ENCODE measurements at regions not wholly inside any gene's neighbourhood (a gene's known extent, or its start where the extent isn't known, plus 50 kb on each side); places are given as distances from the start of the nearest gene placed in this dataset.

DNA sequence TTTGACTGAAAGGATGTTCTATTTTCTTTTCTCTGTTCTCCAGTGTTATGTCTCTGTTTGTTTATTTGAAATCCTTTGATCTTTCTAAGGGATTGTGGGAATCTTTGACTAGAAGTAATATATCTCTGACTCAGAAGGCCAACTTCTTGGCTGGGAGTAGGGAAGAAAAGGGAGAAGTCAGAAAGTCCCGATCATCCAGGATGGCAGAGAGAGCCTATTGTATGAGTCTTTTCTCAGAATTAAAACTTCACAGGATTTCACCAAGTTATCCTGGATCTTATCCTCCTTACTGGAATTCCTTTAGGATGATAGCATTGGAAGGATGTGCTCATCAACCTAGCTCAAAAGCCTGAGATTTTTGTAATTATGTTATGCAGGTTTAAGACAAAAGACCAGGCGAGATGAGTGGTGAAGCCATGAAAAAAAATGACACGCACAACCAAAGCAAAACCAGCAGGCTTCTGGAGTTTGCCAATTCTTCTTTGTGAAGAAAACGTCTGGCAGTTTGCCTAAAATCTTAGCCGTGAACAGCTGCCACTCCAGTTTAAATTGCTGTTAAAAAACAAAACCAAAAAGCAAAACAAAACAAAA, 383.6 kb upstream of the SMIM21 start:
- Histone ChIP-seq H3K27ac (peak overlapping the region; percentile 6; the same call in 1 of the 2 replicates), H3K4me3 (peak overlapping the region; percentile 23), H3K9me3 (replicated peaks) (no peaks in the 10 kb centered on the region), H3K4me1 (peaks cover 3% of the 10 kb centered on the region), H3K36me3 (no peaks in the 10 kb centered on the region), H3K27me3 (no peaks in the 10 kb centered on the region)
- peak; percentile 11 to 52 for DNase-seq

DNA sequence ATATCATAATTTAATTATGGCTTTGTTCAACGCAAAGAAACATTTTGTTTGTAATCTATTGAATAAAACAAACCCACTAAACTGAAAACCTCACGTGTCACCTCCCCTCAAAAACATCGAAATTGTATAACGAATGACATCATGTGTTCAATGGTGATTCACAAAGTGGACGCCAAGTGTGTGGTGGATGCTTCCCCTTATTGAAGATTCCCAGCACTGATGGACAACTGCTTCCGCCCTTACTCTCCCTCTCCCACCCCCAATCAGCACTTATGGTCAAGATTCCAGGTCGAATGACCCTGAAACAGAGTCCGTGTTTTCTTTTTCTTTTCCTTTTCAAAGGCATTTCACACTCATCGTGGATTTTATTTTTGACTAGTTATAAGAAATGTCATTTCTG, 383.0 kb upstream of the SMIM21 start:
- H3K4me1 ChIP-seq: peaks cover 3% of the 10 kb centered on the region
- H3K4me3 ChIP-seq: peak overlapping the region; percentile 23
- H3K27me3 ChIP-seq: no peaks in the 10 kb centered on the region
- no peaks in the 10 kb centered on the region for H3K9me3 ChIP-seq (replicated peaks)
- 0 out of 2 replicates have a peak overlapping the region, but pooled peaks have one; percentile 6 for H3K27ac ChIP-seq
- no peaks in the 10 kb centered on the region for H3K36me3 ChIP-seq
- DNase-seq: peak in 1 of 2 experiments; percentile 16

DNA sequence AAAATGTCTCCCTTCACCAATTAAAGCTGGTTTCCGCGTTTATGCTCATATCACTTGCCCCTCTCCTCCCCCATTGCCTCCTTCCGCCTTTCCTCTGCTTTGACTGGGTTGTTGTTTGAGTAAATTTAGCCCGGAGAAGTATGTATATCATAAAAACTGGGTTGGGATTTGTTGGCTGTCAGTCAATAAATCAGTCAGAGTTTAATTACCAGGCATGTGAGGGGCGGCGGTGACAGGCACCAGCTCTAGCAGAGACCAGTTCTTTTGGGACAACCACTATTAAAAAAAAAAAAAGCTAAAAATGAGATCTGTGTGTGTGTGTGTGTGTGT, 382.4 kb upstream of the SMIM21 start:
- DNase-seq: no peak
- no peaks in the 10 kb centered on the region for H3K9me3 ChIP-seq (replicated peaks)
- H3K27ac ChIP-seq: no peak overlapping the region
- H3K27me3 ChIP-seq: no peaks in the 10 kb centered on the region
- no peaks in the 10 kb centered on the region for H3K36me3 ChIP-seq
- H3K4me3 ChIP-seq: no peak overlapping the region
- peaks cover 3% of the 10 kb centered on the region for H3K4me1 ChIP-seq

- H3K27me3 ChIP-seq: no peaks in the 10 kb centered on the region
- H3K4me3 ChIP-seq: no peak overlapping the region
- no peaks in the 10 kb centered on the region for H3K36me3 ChIP-seq
- peaks cover 3% of the 10 kb centered on the region for H3K4me1 ChIP-seq
- H3K27ac ChIP-seq: no peak overlapping the region
- DNase-seq: no peak
- no peaks in the 10 kb centered on the region for H3K9me3 ChIP-seq (replicated peaks)
Measured at GRCh38 chr18:75809151-75809925, 381.8 kb upstream of the SMIM21 start.

DNA sequence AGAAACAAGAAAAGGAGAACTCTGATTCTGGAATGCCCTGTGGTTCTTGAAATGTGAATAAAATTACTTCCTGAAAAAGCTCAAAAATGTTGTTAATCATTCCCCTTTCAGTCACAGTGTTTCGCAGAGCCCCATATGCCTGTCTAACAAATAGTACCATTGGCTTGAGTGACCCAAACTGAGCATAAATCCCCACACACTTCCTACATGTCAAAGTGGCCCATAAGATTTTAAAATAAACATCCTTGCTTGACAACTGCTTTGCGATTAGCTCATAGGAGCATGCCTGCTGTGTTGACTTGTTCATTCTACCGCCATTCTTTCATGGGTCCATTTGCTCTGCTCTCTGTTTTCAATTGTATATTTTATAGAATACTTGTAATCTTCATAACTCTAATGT, 377.8 kb upstream of the SMIM21 start:
- no peak overlapping the region for H3K27ac ChIP-seq
- no peaks in the 10 kb centered on the region for H3K27me3 ChIP-seq
- no peaks in the 10 kb centered on the region for H3K9me3 ChIP-seq (replicated peaks)
- H3K4me1 ChIP-seq: no peaks in the 10 kb centered on the region
- DNase-seq: no peak
- no peak overlapping the region for H3K4me3 ChIP-seq
- H3K36me3 ChIP-seq: no peaks in the 10 kb centered on the region

DNA sequence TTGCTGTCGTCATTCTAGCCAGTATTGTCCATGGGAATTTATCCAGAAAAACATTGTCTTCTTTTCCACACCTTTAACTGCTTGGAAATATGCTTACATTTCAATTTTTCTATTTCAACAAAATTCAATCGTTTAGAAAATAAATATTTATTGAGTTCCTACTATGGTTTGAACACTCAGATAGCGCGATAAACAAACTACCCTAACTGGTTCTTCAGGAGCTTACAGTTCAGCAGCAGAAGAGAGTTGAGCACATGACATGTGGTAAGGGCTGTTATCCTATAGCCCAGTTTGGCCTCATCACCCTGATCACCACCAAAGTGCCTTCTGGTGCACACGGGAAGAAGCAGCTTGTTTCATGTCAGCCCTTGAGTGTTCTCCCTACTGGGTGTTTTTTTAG, 375.2 kb upstream of the SMIM21 start:
- H3K4me1 ChIP-seq: no peaks in the 10 kb centered on the region
- H3K9me3 ChIP-seq (replicated peaks): no peaks in the 10 kb centered on the region
- H3K27ac ChIP-seq: no peak overlapping the region
- H3K4me3 ChIP-seq: no peak overlapping the region
- DNase-seq: no peak
- no peaks in the 10 kb centered on the region for H3K36me3 ChIP-seq
- no peaks in the 10 kb centered on the region for H3K27me3 ChIP-seq

DNA sequence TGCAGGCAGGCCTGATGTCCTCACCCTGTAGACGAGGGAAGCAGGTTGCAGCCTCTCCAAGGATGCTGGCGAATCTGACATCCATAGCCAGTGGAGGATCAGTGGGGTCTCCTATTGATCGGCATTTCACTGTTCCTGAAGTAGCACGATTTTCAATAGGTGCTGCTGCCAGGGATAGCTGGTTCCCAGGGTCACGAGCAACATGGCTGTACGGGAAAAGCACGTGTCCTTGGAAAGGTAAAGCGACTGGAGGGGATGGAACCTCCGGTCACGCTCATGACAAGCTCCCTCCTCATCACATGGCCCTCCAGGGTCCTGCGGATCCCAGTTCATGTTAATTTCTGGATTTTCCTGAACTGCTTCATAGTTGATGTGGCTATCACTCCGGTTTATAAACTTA, 373.7 kb upstream of the SMIM21 start:
- DNase-seq: no peak
- no peaks in the 10 kb centered on the region for H3K4me1 ChIP-seq
- H3K27ac ChIP-seq: no peak overlapping the region
- no peaks in the 10 kb centered on the region for H3K36me3 ChIP-seq
- H3K4me3 ChIP-seq: no peak overlapping the region
- H3K9me3 ChIP-seq (replicated peaks): no peaks in the 10 kb centered on the region
- no peaks in the 10 kb centered on the region for H3K27me3 ChIP-seq

GRCh38 chr18:75800331-75800648, 372.8 kb upstream of the SMIM21 start:
- H3K9me3 ChIP-seq (replicated peaks): no peaks in the 10 kb centered on the region
- H3K4me1 ChIP-seq: no peaks in the 10 kb centered on the region
- no peak overlapping the region for H3K27ac ChIP-seq
- H3K36me3 ChIP-seq: no peaks in the 10 kb centered on the region
- H3K27me3 ChIP-seq: no peaks in the 10 kb centered on the region
- no peak overlapping the region for H3K4me3 ChIP-seq
- no peak for DNase-seq

- DNase-seq: no peak
- Histone ChIP-seq H3K27me3 (no peaks in the 10 kb centered on the region), H3K4me1 (no peaks in the 10 kb centered on the region), H3K4me3 (no peak overlapping the region), H3K9me3 (replicated peaks) (no peaks in the 10 kb centered on the region), H3K27ac (no peak overlapping the region), H3K36me3 (no peaks in the 10 kb centered on the region)
Measured at GRCh38 chr18:75799449-75800330, 372.2 kb upstream of the SMIM21 start.

DNA sequence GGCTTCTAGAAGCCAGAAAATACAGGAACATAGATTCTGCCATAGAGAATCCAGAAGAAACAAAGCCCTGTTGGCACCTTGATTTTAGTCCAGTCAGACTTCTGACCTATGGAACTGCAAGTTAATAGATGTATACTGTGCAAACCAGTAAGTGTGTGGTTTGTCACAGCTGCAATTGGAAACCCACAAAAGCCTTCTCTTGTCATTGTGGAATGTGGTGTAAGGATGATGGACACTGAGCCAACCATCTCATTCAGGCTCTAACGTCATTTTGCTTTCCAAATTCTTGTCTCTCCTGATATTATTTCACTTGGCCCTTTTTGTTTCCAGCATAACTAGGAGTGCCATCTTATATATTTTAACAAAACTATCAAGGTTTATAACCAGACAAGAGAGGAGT, 369.5 kb upstream of the SMIM21 start:
- H3K4me1 ChIP-seq: no peaks in the 10 kb centered on the region
- H3K27me3 ChIP-seq: no peaks in the 10 kb centered on the region
- H3K36me3 ChIP-seq: no peaks in the 10 kb centered on the region
- H3K4me3 ChIP-seq: no peak overlapping the region
- H3K27ac ChIP-seq: no peak overlapping the region
- no peaks in the 10 kb centered on the region for H3K9me3 ChIP-seq (replicated peaks)
- no peak for DNase-seq

DNA sequence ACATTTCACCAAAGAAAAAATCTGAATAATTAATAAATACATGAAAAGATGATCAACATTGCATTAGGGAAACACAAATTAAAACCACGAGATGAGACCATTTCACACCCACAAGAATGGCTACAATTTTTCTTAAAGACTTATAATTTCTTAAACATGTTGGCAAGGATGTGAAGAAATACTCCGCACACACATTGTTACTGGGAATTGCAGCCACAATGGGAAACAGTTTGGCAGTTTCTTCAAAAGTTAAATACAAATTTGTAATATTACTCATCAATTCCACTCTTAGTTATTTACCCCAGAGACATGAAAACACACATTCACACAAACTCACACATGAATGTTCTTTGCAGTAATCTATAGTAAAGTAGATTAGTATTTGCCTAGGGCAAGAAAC, 363.3 kb upstream of the SMIM21 start:
- Histone ChIP-seq H3K27ac (no peak overlapping the region), H3K4me1 (no peaks in the 10 kb centered on the region), H3K36me3 (no peaks in the 10 kb centered on the region), H3K9me3 (replicated peaks) (no peaks in the 10 kb centered on the region), H3K4me3 (no peak overlapping the region), H3K27me3 (no peaks in the 10 kb centered on the region)
- DNase-seq: no peak

- Histone ChIP-seq H3K27ac (no peak overlapping the region), H3K36me3 (no peaks in the 10 kb centered on the region), H3K4me1 (no peaks in the 10 kb centered on the region), H3K27me3 (no peaks in the 10 kb centered on the region), H3K4me3 (no peak overlapping the region), H3K9me3 (replicated peaks) (no peaks in the 10 kb centered on the region)
- DNase-seq: no peak
Measured at GRCh38 chr18:75790111-75790510, 362.6 kb upstream of the SMIM21 start.

- Histone ChIP-seq H3K4me1 (no peaks in the 10 kb centered on the region), H3K36me3 (no peaks in the 10 kb centered on the region)
Measured at GRCh38 chr18:75785834-75786233, 358.3 kb upstream of the SMIM21 start.

GRCh38 chr18:75785206-75785605, 357.7 kb upstream of the SMIM21 start:
- H3K27me3 ChIP-seq: no peaks in the 10 kb centered on the region
- DNase-seq: no peak
- H3K36me3 ChIP-seq: no peaks in the 10 kb centered on the region
- no peaks in the 10 kb centered on the region for H3K9me3 ChIP-seq (replicated peaks)
- no peak overlapping the region for H3K4me3 ChIP-seq
- no peaks in the 10 kb centered on the region for H3K4me1 ChIP-seq
- H3K27ac ChIP-seq: no peak overlapping the region

More at GRCh38 chr18:75785834-75786233, 358.3 kb upstream of the SMIM21 start:
- H3K27me3 ChIP-seq: no peaks in the 10 kb centered on the region
- no peaks in the 10 kb centered on the region for H3K9me3 ChIP-seq (replicated peaks)
- DNase-seq: no peak
- no peak overlapping the region for H3K4me3 ChIP-seq
- H3K27ac ChIP-seq: no peak overlapping the region

- DNase-seq: peak; percentile 66 to 77
Measured at GRCh38 chr18:75784390-75784789, 356.9 kb upstream of the SMIM21 start.

More at GRCh38 chr18:75784390-75784789, 356.9 kb upstream of the SMIM21 start:
- Histone ChIP-seq H3K36me3 (no peaks in the 10 kb centered on the region), H3K4me3 (peak overlapping the region; percentile 50), H3K27ac (peak overlapping the region; percentile 54), H3K9me3 (replicated peaks) (no peaks in the 10 kb centered on the region), H3K4me1 (no peaks in the 10 kb centered on the region), H3K27me3 (no peaks in the 10 kb centered on the region)

All from SJCRH30 (cell line).